Cardiac muscle cell (in vitro differentiated cells and primary cell): ENCODE measurements at regions not wholly inside any gene's neighbourhood (a gene's known extent, or its start where the extent isn't known, plus 50 kb on each side); places are given as distances from the start of the nearest gene placed in this dataset.

Experiments used
- DNase-seq, 2 donors: peaks; one replicate each; pipeline versions ENCODE4 v3.0.0 to v3.0.0-alpha.2; 2010 to 2017; ENCODE audit warnings: low read depth in 1 of 2, low spot score in 1 of 2
- H3K27ac ChIP-seq: fragments of 200-600 bp; sonication (generic); 2 replicates; pipeline ENCODE4 v1.5.1; 2016
- H3K27me3 ChIP-seq: fragments of 200-600 bp; sonication (generic); 2 replicates; pipeline ENCODE4 v1.6.0; 2016; ENCODE audit warnings: control low read depth
- H3K36me3 ChIP-seq: fragments of 200-600 bp; sonication (generic); 2 replicates; pipeline ENCODE4 v1.5.1; 2016; ENCODE audit warnings: control low read depth
- H3K4me1 ChIP-seq: fragments of 200-600 bp; sonication (generic); 2 replicates; pipeline ENCODE4 v1.8.1; 2017; ENCODE audit warnings: low read depth, mild to moderate bottlenecking, mixed run types
- H3K4me3 ChIP-seq: fragments of 200-600 bp; sonication (generic); 2 replicates; pipeline ENCODE4 v1.5.1; 2016; ENCODE audit warnings: mild to moderate bottlenecking
- H3K9me3 ChIP-seq: fragments of 200-600 bp; sonication (generic); 2 replicates; pipeline ENCODE4 v1.5.1; 2017; ENCODE audit warnings: low read depth, mild to moderate bottlenecking, control low read depth
- TF ChIP-seq, protein P1 (sequence below): IDR thresholded peaks from 2 replicates; pipeline ENCODE4 v1.5.1; 2012; ENCODE audit warnings: low read depth, mild to moderate bottlenecking, low read length

DNA sequence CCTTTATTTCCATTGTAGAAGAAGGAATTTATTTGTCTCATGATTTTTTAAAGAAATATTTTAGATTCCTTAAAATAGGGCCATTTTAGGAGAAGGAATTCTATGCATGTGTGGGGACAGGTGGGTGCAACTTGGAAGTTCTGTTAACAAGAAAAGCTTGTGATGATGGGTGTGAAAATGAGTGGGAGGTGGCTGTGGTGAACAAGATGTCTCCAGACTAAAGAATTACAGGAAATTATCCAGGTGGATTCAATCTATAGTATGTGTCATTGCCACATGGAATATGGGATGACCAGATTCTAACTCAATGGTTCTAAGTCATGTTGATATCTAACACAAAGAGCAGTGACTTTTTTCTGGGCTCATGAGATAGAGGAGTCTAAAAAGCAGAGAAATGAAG is 229.6 kb upstream of the IGFBP3 start:
- Histone ChIP-seq H3K4me3 (no peak overlapping the region), H3K27ac (no peak overlapping the region), H3K36me3 (no peaks in the 10 kb centered on the region), H3K27me3 (no peaks in the 10 kb centered on the region), H3K9me3 (no peaks in the 10 kb centered on the region), H3K4me1 (no peaks in the 10 kb centered on the region)
- no peak for DNase-seq
- TF ChIP-seq, protein P1, sequence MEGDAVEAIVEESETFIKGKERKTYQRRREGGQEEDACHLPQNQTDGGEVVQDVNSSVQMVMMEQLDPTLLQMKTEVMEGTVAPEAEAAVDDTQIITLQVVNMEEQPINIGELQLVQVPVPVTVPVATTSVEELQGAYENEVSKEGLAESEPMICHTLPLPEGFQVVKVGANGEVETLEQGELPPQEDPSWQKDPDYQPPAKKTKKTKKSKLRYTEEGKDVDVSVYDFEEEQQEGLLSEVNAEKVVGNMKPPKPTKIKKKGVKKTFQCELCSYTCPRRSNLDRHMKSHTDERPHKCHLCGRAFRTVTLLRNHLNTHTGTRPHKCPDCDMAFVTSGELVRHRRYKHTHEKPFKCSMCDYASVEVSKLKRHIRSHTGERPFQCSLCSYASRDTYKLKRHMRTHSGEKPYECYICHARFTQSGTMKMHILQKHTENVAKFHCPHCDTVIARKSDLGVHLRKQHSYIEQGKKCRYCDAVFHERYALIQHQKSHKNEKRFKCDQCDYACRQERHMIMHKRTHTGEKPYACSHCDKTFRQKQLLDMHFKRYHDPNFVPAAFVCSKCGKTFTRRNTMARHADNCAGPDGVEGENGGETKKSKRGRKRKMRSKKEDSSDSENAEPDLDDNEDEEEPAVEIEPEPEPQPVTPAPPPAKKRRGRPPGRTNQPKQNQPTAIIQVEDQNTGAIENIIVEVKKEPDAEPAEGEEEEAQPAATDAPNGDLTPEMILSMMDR, result no peak

- TF ChIP-seq, protein P1, result no peak
- Histone ChIP-seq H3K4me3 (no peak overlapping the region), H3K9me3 (no peaks in the 10 kb centered on the region), H3K4me1 (no peaks in the 10 kb centered on the region), H3K27ac (no peak overlapping the region), H3K27me3 (no peaks in the 10 kb centered on the region), H3K36me3 (no peaks in the 10 kb centered on the region)
- DNase-seq, result no peak
These were observed 229.1 kb upstream of the IGFBP3 start for GRCh38 chr7:46150202-46150601.

DNA sequence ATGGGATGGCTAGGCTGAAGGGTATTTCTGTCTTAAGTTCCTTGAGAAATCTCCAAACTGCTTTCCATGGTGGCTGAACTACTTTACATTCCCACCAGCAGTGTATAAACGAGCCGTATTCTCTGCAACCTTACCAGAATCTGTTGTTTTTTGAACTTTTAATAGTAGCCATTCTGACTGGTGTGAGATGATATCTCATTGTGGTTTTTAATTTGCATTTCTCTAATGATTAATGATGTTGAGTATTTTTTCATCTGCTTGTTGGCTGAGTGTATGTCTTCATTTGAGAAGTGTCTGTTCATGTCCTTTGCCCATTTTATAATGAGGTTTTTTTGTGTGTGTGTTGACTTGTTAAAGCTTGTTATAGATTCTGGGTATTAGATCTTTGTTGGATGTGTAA is 226.8 kb upstream of the IGFBP3 start:
- no peaks in the 10 kb centered on the region for H3K9me3 ChIP-seq
- no peak overlapping the region for H3K27ac ChIP-seq
- no peak overlapping the region for H3K4me3 ChIP-seq
- DNase-seq, result no peak
- TF ChIP-seq, protein P1, result no peak
- no peaks in the 10 kb centered on the region for H3K4me1 ChIP-seq
- no peaks in the 10 kb centered on the region for H3K27me3 ChIP-seq
- H3K36me3 ChIP-seq, result no peaks in the 10 kb centered on the region

- peak in 1 of 2 donors; percentile 60 for DNase-seq
- no peak overlapping the region for H3K27ac ChIP-seq
- TF ChIP-seq, protein P1, result no peak
- no peaks in the 10 kb centered on the region for H3K36me3 ChIP-seq
- no peak overlapping the region for H3K4me3 ChIP-seq
- no peaks in the 10 kb centered on the region for H3K27me3 ChIP-seq
- no peaks in the 10 kb centered on the region for H3K9me3 ChIP-seq
- no peaks in the 10 kb centered on the region for H3K4me1 ChIP-seq
These were observed 225.6 kb upstream of the IGFBP3 start for GRCh38 chr7:46146454-46147255.

DNA sequence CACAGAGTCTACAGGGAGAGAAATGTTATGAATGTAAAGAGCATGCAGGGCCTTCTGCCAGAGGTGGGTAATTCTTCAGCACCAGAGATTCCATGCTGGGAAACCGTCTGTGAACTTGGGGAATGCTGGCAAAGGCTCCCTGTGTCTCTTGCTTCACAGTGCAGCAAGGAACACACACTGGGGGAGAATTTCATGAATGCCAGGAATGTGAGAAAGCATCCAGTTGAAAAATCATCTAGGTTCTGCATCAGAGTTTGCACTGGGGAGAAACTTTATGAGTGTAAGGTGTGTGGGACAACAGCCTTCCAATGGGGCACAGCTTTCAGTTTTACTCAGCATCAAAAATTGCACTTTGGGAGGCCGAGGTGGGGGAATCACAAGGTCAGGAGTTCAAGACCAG is 224.3 kb upstream of the IGFBP3 start:
- Histone ChIP-seq H3K9me3 (no peaks in the 10 kb centered on the region), H3K4me1 (no peaks in the 10 kb centered on the region), H3K4me3 (no peak overlapping the region), H3K27me3 (no peaks in the 10 kb centered on the region), H3K36me3 (no peaks in the 10 kb centered on the region), H3K27ac (peak overlapping the region; percentile 77)
- TF ChIP-seq, protein P1, result no peak
- peak; percentile 67 to 98 for DNase-seq
